Panc1 (cell line): ENCODE measurements at regions not wholly inside any gene's neighbourhood (a gene's known extent, or its start where the extent isn't known, plus 50 kb on each side); places are given as distances from the start of the nearest gene placed in this dataset.

ENCODE experiments used
- ATAC-seq: fragments of 200-7000 bp; cut with Tn5 transposase; 2 replicates; pipeline ENCODE4 v1.9.1; 2020; ENCODE audit warnings: mild to moderate bottlenecking, moderate library complexity
- BruUV-seq: library from RNA; stranded (reverse); fragments of 400-500 nt; replicated peaks from 2 replicates; lab custom pipeline; 2021; lab: Mats Ljungman, UMichigan
- CTCF ChIA-PET: fragments of 300-600 bp; sonication (Branson Sonifier 250); formaldehyde crosslinking; loops from one replicate; lab custom pipeline; 2022; ENCODE audit warnings: antibody characterized with exemption; lab: Charles Lee
- POLR2A ChIA-PET: fragments of 300-600 bp; sonication (Branson Sonifier 250); formaldehyde crosslinking; loops from one replicate; lab custom pipeline; 2022; ENCODE audit warnings: antibody characterized with exemption; lab: Charles Lee
- DNase-seq: peaks from one replicate; pipeline ENCODE4 v3.0.0-alpha.2; 2010; ENCODE audit warnings: low read depth, low spot score
- H3K27ac ChIP-seq: 2 replicates; pipeline ENCODE4 v1.5.1; 2011; ENCODE audit warnings: mild to moderate bottlenecking, low read length, inconsistent platforms
- H3K27me3 ChIP-seq: fragments of 200-500 bp; sonication (Bioruptor generic); 2 replicates; pipeline ENCODE4 v1.6.0; 2014; ENCODE audit warnings: low read length, inconsistent platforms; ENCODE audit not compliant: control insufficient read depth, insufficient read depth
- H3K36me3 ChIP-seq: fragments of 200-500 bp; sonication (Bioruptor generic); 2 replicates; pipeline ENCODE4 v1.5.1; 2014; ENCODE audit warnings: inconsistent platforms, mild to moderate bottlenecking, low read length, moderate library complexity; ENCODE audit not compliant: control insufficient read depth, insufficient read depth
- H3K4me1 ChIP-seq: 2 replicates; pipeline ENCODE4 v1.5.1; 2011; ENCODE audit warnings: inconsistent platforms, mild to moderate bottlenecking, low read length, moderate library complexity; ENCODE audit not compliant: control insufficient read depth, insufficient read depth
- H3K4me3 ChIP-seq, 2 experiments: 2 replicates each; pipeline ENCODE4 v1.5.1; 2011 to 2012; ENCODE audit warnings: low read depth in 2 of 2, low read length in 2 of 2, mild to moderate bottlenecking in 2 of 2, inconsistent platforms in 1 of 2, moderate library complexity in 1 of 2
- H3K9me3 ChIP-seq: fragments of 200-500 bp; sonication (Bioruptor generic); 2 replicates; pipeline ENCODE4 v1.5.1; 2014; ENCODE audit warnings: low read depth, mild to moderate bottlenecking, inconsistent platforms, low read length, moderate library complexity; ENCODE audit not compliant: control insufficient read depth, insufficient read depth
- POLR2AphosphoS5 ChIP-seq: IDR thresholded peaks from 2 replicates; pipeline ENCODE4 v1.6.1; 2012; ENCODE audit warnings: mild to moderate bottlenecking, low read depth, low read length, moderate library complexity
- SIN3A ChIP-seq: IDR thresholded peaks from 2 replicates; pipeline ENCODE4 v1.6.1; 2012; ENCODE audit warnings: low read depth, mild to moderate bottlenecking, low read length, moderate library complexity, borderline replicate concordance; ENCODE audit not compliant: insufficient read depth
- TCF7L2 ChIP-seq: IDR thresholded peaks from 2 replicates; pipeline ENCODE4 v1.6.1; 2011; ENCODE audit warnings: mild to moderate bottlenecking, low read depth, low read length, inconsistent platforms
- in situ Hi-C: cut with HindIII; loops from 2 replicates; pipeline ENCODE4 v1.10.0; 2016; ENCODE audit warnings: low sequenced_read_pairs, low pct_unique_long_range_greater_than_20kb
- intact Hi-C: fragments of 100-400 bp; cut with micrococcal nuclease; formaldehyde crosslinking; loops from one replicate; pipeline ENCODE4 v1.10.0; 2022; ENCODE audit not compliant: unreplicated experiment
- TF ChIP-seq, protein P1 (sequence below), 2 experiments: IDR thresholded peaks; 2 replicates each; pipeline ENCODE4 v1.6.1; 2011 to 2012; ENCODE audit warnings: low read depth in 2 of 2, control low read depth in 1 of 2, low read length in 1 of 2, mild to moderate bottlenecking in 1 of 2, moderate library complexity in 1 of 2; ENCODE audit not compliant: insufficient read depth in 1 of 2
- TF ChIP-seq, protein P2 (sequence below): fragments of 450-650 bp; IDR thresholded peaks from 2 replicates; pipeline ENCODE4 v1.5.1; 2017; ENCODE audit warnings: mild to moderate bottlenecking

DNA sequence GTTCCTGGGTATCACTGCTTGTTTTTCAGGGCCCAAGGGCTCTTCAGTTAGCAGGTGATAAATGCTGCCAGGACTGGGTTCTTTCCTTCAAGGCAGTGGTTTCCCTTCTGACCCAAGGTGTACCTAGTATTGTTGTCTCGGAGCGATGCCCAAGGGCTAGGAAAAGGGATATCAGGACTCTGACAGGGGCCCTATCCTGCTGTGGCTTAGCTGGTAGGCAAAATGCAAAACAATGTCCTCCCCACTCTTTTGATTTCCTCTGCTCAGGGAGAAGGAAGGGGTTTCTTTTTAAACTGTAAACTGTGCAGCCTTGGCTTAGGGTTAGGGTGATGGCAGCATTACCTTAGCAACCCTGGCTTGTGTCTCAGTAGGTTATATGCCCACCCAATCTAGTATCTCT is 508.8 kb upstream of the CTNND2 start:
- Histone ChIP-seq H3K4me1 (no peaks in the 10 kb centered on the region), H3K27me3 (no peaks in the 10 kb centered on the region), H3K27ac (no peak overlapping the region), H3K4me3 (no peak overlapping the region), H3K36me3 (no peaks in the 10 kb centered on the region), H3K9me3 (no peaks in the 10 kb centered on the region; the same call in 1 of the 2 replicates)
- ATAC-seq (no peak), DNase-seq (no peak)
- no TSS peak for BruUV-seq
- ChIA-PET CTCF (no interaction called here), POLR2A (no interaction called here)
- in situ Hi-C loops = no loop called here
- TF ChIP-seq SIN3A = no peak
- TF ChIP-seq, protein P1, sequence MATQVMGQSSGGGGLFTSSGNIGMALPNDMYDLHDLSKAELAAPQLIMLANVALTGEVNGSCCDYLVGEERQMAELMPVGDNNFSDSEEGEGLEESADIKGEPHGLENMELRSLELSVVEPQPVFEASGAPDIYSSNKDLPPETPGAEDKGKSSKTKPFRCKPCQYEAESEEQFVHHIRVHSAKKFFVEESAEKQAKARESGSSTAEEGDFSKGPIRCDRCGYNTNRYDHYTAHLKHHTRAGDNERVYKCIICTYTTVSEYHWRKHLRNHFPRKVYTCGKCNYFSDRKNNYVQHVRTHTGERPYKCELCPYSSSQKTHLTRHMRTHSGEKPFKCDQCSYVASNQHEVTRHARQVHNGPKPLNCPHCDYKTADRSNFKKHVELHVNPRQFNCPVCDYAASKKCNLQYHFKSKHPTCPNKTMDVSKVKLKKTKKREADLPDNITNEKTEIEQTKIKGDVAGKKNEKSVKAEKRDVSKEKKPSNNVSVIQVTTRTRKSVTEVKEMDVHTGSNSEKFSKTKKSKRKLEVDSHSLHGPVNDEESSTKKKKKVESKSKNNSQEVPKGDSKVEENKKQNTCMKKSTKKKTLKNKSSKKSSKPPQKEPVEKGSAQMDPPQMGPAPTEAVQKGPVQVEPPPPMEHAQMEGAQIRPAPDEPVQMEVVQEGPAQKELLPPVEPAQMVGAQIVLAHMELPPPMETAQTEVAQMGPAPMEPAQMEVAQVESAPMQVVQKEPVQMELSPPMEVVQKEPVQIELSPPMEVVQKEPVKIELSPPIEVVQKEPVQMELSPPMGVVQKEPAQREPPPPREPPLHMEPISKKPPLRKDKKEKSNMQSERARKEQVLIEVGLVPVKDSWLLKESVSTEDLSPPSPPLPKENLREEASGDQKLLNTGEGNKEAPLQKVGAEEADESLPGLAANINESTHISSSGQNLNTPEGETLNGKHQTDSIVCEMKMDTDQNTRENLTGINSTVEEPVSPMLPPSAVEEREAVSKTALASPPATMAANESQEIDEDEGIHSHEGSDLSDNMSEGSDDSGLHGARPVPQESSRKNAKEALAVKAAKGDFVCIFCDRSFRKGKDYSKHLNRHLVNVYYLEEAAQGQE (IDR thresholded peaks at IDR 0.05; ENCODE audit: insufficient read depth in 1 of 2, low read depth in 2 of 2, low read length in 1 of 2) = no peak
- no peak for TF ChIP-seq TCF7L2
- TF ChIP-seq POLR2AphosphoS5 = no peak
- TF ChIP-seq, protein P2, sequence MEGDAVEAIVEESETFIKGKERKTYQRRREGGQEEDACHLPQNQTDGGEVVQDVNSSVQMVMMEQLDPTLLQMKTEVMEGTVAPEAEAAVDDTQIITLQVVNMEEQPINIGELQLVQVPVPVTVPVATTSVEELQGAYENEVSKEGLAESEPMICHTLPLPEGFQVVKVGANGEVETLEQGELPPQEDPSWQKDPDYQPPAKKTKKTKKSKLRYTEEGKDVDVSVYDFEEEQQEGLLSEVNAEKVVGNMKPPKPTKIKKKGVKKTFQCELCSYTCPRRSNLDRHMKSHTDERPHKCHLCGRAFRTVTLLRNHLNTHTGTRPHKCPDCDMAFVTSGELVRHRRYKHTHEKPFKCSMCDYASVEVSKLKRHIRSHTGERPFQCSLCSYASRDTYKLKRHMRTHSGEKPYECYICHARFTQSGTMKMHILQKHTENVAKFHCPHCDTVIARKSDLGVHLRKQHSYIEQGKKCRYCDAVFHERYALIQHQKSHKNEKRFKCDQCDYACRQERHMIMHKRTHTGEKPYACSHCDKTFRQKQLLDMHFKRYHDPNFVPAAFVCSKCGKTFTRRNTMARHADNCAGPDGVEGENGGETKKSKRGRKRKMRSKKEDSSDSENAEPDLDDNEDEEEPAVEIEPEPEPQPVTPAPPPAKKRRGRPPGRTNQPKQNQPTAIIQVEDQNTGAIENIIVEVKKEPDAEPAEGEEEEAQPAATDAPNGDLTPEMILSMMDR = no peak
- intact Hi-C loops = no loop called here

DNA sequence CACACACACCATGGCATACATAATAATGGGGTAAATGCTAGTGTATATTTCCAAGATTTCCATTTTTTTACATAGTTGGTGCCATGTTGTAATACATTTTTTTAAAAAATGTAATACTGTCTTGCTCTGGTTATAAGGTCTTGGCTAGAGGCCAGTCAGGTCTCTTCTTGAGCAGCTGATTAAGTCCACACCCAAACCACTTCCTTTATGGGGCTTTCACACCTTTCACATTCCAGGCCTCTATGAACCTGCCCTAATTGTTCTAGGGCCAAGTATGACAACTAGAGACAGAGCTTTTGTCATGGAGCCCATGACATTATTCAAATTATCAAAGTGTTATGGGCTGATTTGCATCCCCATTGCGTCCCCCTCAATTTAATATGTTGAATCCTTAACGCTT is 495.6 kb upstream of the CTNND2 start:
- intact Hi-C loops = no loop called here
- no TSS peak for BruUV-seq
- Histone ChIP-seq H3K4me1 (no peaks in the 10 kb centered on the region), H3K36me3 (no peaks in the 10 kb centered on the region), H3K4me3 (no peak overlapping the region), H3K27me3 (no peaks in the 10 kb centered on the region), H3K27ac (no peak overlapping the region), H3K9me3 (no peaks in the 10 kb centered on the region)
- no peak for ATAC-seq
- in situ Hi-C loops = no loop called here
- TF ChIP-seq POLR2AphosphoS5 (no peak), SIN3A (no peak), TCF7L2 (no peak)
- TF ChIP-seq, protein P2 = no peak
- TF ChIP-seq, protein P1 (IDR thresholded peaks at IDR 0.05; ENCODE audit: insufficient read depth in 1 of 2, low read depth in 2 of 2, low read length in 1 of 2) = no peak
- no peak for DNase-seq
- POLR2A ChIA-PET = no interaction called here
- CTCF ChIA-PET = no interaction called here
